Keratinocyte (primary cell): ENCODE measurements at regions not wholly inside any gene's neighbourhood (a gene's known extent, or its start where the extent isn't known, plus 50 kb on each side); places are given as distances from the start of the nearest gene placed in this dataset.

Experiments
- CTCF ChIP-seq, 3 experiments: IDR thresholded peaks in 1 of 3; conservative IDR thresholded peaks in 1 of 3; optimal IDR thresholded peaks in 1 of 3; 2 replicates in 2 of 3; 3 replicates in 1 of 3; pipeline versions ENCODE3 to v1.5.1; 2011; ENCODE audit warnings: low read length in 3 of 3, mild to moderate bottlenecking in 3 of 3, moderate library complexity in 2 of 3, control low read depth in 1 of 3, inconsistent platforms in 1 of 3; ENCODE audit not compliant: insufficient read depth in 2 of 3; ENCODE audit errors: extremely low read depth in 1 of 3
- EZH2 ChIP-seq: IDR thresholded peaks from one replicate; pipeline ENCODE4 v1.6.1; 2012; ENCODE audit warnings: inconsistent platforms, mild to moderate bottlenecking, low read length, moderate library complexity

GRCh38 chr6:9704989-9705388 lies 709.9 kb downstream of the TFAP2A start:
- TF ChIP-seq CTCF (optimal IDR thresholded peaks at IDR 0.05 in 1 of 3, IDR thresholded peaks at IDR 0.05 in 1 of 3, conservative IDR thresholded peaks at IDR 0.05 in 1 of 3; ENCODE audit: extremely low read depth in 1 of 3, insufficient read depth in 2 of 3, low read length in 3 of 3), result no peak
- no peak for TF ChIP-seq EZH2
